GM12873 (cell line): ENCODE measurements at regions not wholly inside any gene's neighbourhood (a gene's known extent, or its start where the extent isn't known, plus 50 kb on each side); places are given as distances from the start of the nearest gene placed in this dataset.

Experiments used
- TF ChIP-seq, protein P1 (sequence below): IDR thresholded peaks from 2 replicates; pipeline ENCODE4 v1.5.1; 2012; ENCODE audit warnings: low read depth, mild to moderate bottlenecking, moderate library complexity, low read length, control low read depth; ENCODE audit not compliant: insufficient read depth; ENCODE audit errors: missing control alignments

DNA sequence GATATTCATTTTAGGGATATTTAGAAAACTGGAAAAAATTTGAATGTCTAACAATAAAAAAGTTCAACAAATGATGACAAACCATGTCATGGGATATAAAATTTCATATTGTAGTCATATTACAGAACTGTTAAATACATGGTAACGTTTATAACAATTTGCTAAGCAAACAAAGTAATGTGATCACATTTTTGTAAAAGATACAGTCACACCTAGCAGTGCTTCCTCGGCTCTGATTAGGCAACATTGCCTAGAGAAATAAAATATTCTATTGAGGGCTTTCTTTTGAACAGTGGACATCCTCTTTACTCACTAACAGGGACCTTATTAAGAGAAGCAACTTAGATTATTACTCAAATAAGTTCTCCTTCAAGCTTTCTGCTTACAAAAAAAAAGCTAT is 605.5 kb downstream of the GATA3 start:
- TF ChIP-seq, protein P1, sequence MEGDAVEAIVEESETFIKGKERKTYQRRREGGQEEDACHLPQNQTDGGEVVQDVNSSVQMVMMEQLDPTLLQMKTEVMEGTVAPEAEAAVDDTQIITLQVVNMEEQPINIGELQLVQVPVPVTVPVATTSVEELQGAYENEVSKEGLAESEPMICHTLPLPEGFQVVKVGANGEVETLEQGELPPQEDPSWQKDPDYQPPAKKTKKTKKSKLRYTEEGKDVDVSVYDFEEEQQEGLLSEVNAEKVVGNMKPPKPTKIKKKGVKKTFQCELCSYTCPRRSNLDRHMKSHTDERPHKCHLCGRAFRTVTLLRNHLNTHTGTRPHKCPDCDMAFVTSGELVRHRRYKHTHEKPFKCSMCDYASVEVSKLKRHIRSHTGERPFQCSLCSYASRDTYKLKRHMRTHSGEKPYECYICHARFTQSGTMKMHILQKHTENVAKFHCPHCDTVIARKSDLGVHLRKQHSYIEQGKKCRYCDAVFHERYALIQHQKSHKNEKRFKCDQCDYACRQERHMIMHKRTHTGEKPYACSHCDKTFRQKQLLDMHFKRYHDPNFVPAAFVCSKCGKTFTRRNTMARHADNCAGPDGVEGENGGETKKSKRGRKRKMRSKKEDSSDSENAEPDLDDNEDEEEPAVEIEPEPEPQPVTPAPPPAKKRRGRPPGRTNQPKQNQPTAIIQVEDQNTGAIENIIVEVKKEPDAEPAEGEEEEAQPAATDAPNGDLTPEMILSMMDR: no peak

DNA sequence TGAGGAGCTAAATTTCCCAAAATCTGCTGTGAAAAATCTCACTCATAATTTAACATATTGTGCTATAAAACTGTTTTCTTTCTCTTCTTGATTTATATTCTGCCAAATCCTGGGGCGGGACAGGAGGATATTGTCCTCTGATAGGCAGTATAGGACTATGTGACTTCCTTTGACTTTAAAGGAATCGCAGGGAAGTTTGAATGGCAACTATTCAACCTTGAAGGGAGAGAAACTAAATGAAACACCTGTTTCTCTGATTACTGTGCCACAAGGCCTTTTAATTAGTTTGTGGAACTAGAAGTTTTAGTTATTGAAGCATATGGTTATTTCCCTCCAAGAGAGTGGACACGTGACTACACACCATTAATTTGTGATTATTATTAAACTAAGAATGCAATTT is 607.4 kb downstream of the GATA3 start:
- TF ChIP-seq, protein P1: no peak

DNA sequence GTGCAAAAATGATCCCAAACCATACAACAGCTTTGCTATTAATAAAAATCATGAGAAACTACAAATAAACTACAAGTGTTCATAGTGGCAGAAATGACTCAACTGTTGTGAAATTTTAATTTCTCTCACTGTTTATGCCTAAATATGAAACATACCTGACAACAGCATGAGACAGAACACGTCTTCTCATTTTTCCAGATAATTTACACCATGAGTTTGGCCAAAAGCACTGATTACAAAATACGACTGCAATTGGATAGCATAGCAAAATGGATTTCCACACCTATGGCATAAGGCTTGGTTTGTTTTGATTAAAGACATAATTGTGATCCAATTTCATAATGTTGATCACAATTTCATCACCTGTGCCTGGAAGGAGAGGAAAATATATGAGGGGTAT is 608.6 kb downstream of the GATA3 start:
- TF ChIP-seq, protein P1: no peak

DNA sequence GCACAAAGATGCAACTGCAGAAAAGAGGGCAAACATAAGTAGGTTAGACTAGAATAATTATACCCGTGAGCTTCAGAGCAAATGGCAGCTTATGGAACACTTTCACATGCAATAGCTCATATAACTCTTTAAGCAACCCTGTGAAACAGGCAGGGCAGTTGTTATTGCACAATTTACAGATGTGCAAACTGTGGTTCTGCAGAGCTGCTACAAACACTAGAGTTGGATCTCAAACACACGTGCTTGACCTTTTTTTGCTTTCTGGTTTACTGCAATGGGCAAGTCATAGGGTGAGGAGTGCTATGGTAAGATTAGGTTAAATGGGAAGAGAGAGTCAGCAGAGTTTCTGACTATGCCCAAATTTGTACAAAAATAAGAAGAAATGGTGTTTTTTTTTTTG is 610.8 kb downstream of the GATA3 start:
- TF ChIP-seq, protein P1: no peak

DNA sequence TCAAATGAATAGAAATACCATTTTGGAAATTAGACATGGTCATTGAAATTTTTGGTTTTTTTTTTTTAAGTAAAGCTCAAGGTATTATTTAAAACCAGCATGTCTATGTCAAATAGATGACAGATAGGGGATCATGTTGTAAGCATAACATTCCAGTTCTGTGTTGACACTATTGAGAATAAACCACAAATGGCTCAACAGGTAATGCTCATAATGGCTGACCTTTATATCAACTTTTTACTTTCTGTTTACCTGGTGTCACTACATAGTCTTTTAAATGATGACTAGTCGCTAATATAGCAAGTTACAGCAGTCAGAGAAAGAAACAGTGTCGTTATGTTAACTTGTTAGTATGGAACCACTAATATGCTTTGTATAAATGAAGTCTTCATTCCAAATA is 616.0 kb downstream of the GATA3 start:
- TF ChIP-seq, protein P1: no peak

DNA sequence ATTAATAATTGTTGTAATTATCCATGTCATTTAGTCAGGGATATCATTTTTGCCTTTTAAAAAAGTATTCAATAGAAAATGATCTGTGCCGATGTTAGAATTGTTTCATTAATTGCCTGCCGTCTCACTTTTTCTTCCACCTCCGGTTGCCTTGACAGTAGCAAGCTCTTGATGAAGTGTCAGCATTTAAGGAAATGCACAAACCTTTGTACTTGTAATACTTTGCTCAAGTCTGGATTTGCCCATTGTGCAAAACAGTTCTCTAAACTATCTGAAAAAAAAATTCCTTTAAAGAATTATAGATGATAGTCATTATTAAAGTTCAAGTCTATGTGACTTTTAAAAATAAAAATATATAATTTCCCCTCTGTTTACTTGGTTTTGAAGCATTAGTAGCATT is 619.7 kb downstream of the GATA3 start:
- TF ChIP-seq, protein P1: no peak

DNA sequence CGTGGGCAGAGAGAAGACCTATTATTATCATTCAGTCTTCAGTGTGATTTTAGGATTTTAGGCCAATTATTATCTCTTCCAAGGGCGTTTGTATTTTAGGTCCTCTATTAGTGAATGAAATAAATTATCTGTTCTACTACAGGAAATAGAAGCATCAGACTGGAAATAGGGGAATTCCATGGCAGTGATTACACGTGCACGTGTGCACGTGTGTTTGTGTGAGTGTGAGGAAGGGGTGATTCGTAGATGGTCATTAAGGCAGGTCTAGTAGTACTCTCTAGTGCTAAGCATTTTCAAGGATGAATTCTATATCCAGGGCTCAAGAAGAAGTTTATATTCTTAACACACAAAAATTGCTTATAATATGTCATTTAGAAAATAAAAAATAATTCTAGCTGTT is 623.2 kb downstream of the GATA3 start:
- TF ChIP-seq, protein P1: no peak
